Gastroesophageal sphincter (tissue), 4 donors: ENCODE measurements at regions not wholly inside any gene's neighbourhood (a gene's known extent, or its start where the extent isn't known, plus 50 kb on each side); places are given as distances from the start of the nearest gene placed in this dataset.

ENCODE experiments used
- ATAC-seq: fragments of 150-250 bp; one replicate; pipeline ENCODE4 v1.9.1; 2016; ENCODE audit warnings: mild to moderate bottlenecking, moderate library complexity
- H3K27ac ChIP-seq, 4 donors: fragments of 200-600 bp; sonication (generic) in 3 of 4; 1 replicate in 3 of 4; 2 replicates in 1 of 4; pipeline ENCODE4 v1.5.1; 2016 to 2019
- H3K27me3 ChIP-seq: fragments of 200-600 bp; sonication (generic); one replicate; pipeline ENCODE4 v1.5.1; 2019
- H3K36me3 ChIP-seq, 2 donors: fragments of 200-600 bp; sonication (generic); one replicate each; pipeline ENCODE4 v1.5.1; 2019; ENCODE audit warnings: control low read depth in 1 of 2
- H3K4me1 ChIP-seq, 3 donors: fragments of 200-600 bp; sonication (generic); 1 replicate in 2 of 3; 2 replicates in 1 of 3; pipeline ENCODE4 v1.5.1; 2016 to 2019; ENCODE audit warnings: control low read depth in 2 of 3
- H3K4me3 ChIP-seq, 2 donors: fragments of 200-600 bp; sonication (generic); one replicate each; pipeline ENCODE4 v1.5.1; 2019; ENCODE audit warnings: mild to moderate bottlenecking in 1 of 2, moderate library complexity in 1 of 2
- H3K9me3 ChIP-seq, 3 donors: fragments of 200-600 bp; sonication (generic); one replicate each; pipeline ENCODE4 v1.5.1; 2017 to 2019; ENCODE audit warnings: control low read depth in 2 of 3
- CTCF ChIP-seq, 4 experiments: fragments of 200-600 bp in 2 of 4; fragments of 450-650 bp in 2 of 4; sonication (generic) in 1 of 4; IDR thresholded peaks; one replicate each; pipeline ENCODE4 v1.5.1; 2017 to 2019; ENCODE audit warnings: antibody characterized with exemption in 4 of 4, mild to moderate bottlenecking in 2 of 4, moderate library complexity in 2 of 4
- EP300 ChIP-seq: sonication (generic); formaldehyde crosslinking; IDR thresholded peaks from one replicate; pipeline ENCODE4 v1.6.1; 2017; ENCODE audit warnings: antibody characterized with exemption, mild to moderate bottlenecking
- POLR2A ChIP-seq, 2 donors: fragments of 450-650 bp; IDR thresholded peaks; one replicate each; pipeline ENCODE4 v1.6.1; 2017; ENCODE audit warnings: antibody characterized with exemption in 2 of 2, mild to moderate bottlenecking in 2 of 2, moderate library complexity in 1 of 2
- POLR2AphosphoS5 ChIP-seq: sonication (generic); formaldehyde crosslinking; IDR thresholded peaks from one replicate; pipeline ENCODE4 v1.6.1; 2017; ENCODE audit warnings: antibody characterized with exemption
- WGBS, 2 donors: methylation state at CpG; one replicate each; pipeline ENCODE4 v1.1.5; 2018; ENCODE audit warnings: low coverage in 1 of 2; 5-methylcytosine and 5-hydroxymethylcytosine counted together

DNA sequence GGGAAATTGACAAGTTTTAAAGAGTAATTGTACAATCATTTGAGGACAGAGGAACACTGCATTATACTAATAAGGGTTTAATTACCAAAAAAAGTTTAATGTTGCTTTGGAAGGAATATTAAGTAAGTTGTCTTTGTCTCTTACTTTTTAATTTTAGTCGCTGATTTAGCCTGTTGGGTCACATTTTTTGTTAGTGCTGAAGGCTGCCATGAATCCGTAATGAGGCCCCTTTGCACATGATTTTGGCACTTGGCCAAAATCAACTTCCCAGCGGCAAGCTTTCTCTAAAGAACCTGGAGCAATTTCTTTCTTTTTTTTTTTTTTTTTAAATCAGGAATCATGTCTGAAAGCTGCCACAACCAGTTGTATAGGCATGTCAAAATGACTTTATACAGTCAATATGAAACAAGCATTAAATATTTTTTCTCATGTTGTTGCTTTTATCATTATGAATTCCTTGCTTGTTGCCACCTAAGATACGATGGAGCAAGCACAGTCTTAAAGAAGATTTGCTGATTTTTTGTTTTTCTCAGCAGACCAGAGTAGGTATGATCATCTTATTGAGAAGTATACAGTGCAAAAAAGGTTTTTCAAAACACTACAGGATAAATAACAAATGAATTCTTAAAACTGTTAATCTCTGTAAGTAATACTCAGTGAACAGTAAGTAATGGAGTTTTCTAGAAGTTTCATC is 690.4 kb downstream of the USP25 start:
- no peak for ATAC-seq
- H3K9me3 ChIP-seq, result no peaks in the 10 kb centered on the region
- TF ChIP-seq EP300 (no peak), POLR2AphosphoS5 (peak; percentile 34), POLR2A (IDR thresholded peaks at IDR 0.05) (no peak), CTCF (IDR thresholded peaks at IDR 0.05) (no peak)
- peak overlapping the region; percentile 38 to 42 for H3K4me3 ChIP-seq
- no peaks in the 10 kb centered on the region for H3K36me3 ChIP-seq
- WGBS, 2 donors, result 19 to 23% methylated on average over 4 of the region's 4 CpGs
- no peaks in the 10 kb centered on the region for H3K27me3 ChIP-seq
- peak overlapping the region in 3 of 4 donors; percentile 65 to 77 (median 72) for H3K27ac ChIP-seq
- peaks cover 0 to 18% (median 0%) of the 10 kb centered on the region in 3 donors for H3K4me1 ChIP-seq

- TF ChIP-seq EP300 (no peak), POLR2A (IDR thresholded peaks at IDR 0.05) (no peak), POLR2AphosphoS5 (no peak), CTCF (IDR thresholded peaks at IDR 0.05) (no peak)
- Histone ChIP-seq H3K36me3 (no peaks in the 10 kb centered on the region), H3K9me3 (no peaks in the 10 kb centered on the region), H3K27ac (peak overlapping the region in 2 of 4 donors; percentile 72 to 77), H3K4me3 (peak overlapping the region in 1 of 2 donors; percentile 42), H3K4me1 (peaks cover 0 to 18% (median 0%) of the 10 kb centered on the region in 3 donors), H3K27me3 (no peaks in the 10 kb centered on the region)
- 61 to 65% methylated on average over 2 of the region's 2 CpGs for WGBS, 2 donors
- no peak for ATAC-seq
These were observed 691.2 kb downstream of the USP25 start for GRCh38 chr21:16421007-16421406.

DNA sequence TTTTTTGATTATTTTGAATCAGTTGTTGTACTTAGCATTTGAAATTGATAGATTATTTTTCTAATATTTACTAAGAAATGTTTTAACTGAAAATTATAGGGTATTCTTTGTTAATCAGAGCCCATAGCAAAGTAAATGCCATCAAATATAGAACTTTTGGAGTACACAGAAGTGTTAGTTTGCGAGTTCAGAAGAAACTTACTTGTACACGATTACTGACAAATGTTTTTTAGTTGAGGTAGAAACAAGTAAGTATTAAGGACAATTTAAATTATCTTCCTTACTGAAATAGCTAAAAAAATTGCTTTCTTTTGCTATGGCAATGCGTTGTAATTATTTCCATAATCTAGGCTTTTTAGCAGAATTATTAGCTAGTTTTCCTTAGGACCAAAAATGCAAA is 692.2 kb downstream of the USP25 start:
- no peak for TF ChIP-seq POLR2A (IDR thresholded peaks at IDR 0.05)
- TF ChIP-seq POLR2AphosphoS5, result no peak
- TF ChIP-seq CTCF (IDR thresholded peaks at IDR 0.05), result no peak
- TF ChIP-seq EP300, result no peak
- peak overlapping the region in 2 of 4 donors; percentile 20 to 77 for H3K27ac ChIP-seq
- H3K4me1 ChIP-seq, result peaks cover 0 to 18% (median 0%) of the 10 kb centered on the region in 3 donors
- 73 to 82% methylated on average over 3 of the region's 3 CpGs for WGBS, 2 donors
- H3K9me3 ChIP-seq, result no peaks in the 10 kb centered on the region
- no peaks in the 10 kb centered on the region for H3K36me3 ChIP-seq
- H3K27me3 ChIP-seq, result no peaks in the 10 kb centered on the region
- H3K4me3 ChIP-seq, result peak overlapping the region in 1 of 2 donors; percentile 42
- ATAC-seq, result no peak

DNA sequence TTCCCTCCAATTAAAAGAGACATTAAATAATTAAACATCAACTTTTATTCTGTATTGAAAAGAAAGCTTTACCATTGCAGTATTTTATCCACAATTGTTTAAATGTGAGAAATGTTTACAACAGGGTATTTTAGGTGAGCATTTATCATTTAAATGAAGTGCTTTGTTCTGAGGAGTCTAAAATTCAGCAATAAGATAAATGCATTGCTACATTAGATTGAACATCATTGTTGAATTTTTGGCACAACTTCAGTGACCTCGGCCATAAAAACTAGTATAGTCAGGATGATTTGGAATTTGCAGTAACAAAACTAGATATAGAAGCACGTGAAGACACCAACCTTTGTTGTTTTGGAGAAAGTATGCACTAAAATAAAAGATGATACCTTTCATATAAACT is 692.9 kb downstream of the USP25 start:
- Histone ChIP-seq H3K9me3 (no peaks in the 10 kb centered on the region), H3K4me1 (peaks cover 0 to 18% (median 0%) of the 10 kb centered on the region in 3 donors), H3K36me3 (no peaks in the 10 kb centered on the region), H3K27ac (peak overlapping the region in 3 of 4 donors; percentile 33 to 67 (median 55)), H3K4me3 (peak overlapping the region in 1 of 2 donors; percentile 42), H3K27me3 (no peaks in the 10 kb centered on the region)
- no peak for ATAC-seq
- 20 to 33% methylated on average over 2 of the region's 2 CpGs for WGBS, 2 donors
- TF ChIP-seq POLR2AphosphoS5, result no peak
- no peak for TF ChIP-seq EP300
- TF ChIP-seq POLR2A (IDR thresholded peaks at IDR 0.05), result no peak
- no peak for TF ChIP-seq CTCF (IDR thresholded peaks at IDR 0.05)

GRCh38 chr21:16423921-16424320 is 694.1 kb downstream of the USP25 start:
- Histone ChIP-seq H3K27ac (peak overlapping the region; percentile 47 to 67 (median 58)), H3K4me1 (peaks cover 0 to 11% (median 0%) of the 10 kb centered on the region in 3 donors), H3K9me3 (no peaks in the 10 kb centered on the region), H3K36me3 (no peaks in the 10 kb centered on the region), H3K27me3 (no peaks in the 10 kb centered on the region), H3K4me3 (peak overlapping the region; percentile 19 to 42)
- ATAC-seq, result no peak
- TF ChIP-seq CTCF (IDR thresholded peaks at IDR 0.05), result no peak
- 24 to 29% methylated on average over 4 of the region's 4 CpGs for WGBS, 2 donors
